ENCODE measurements at regions not wholly inside any gene's neighbourhood (a gene's known extent, or its start where the extent isn't known, plus 50 kb on each side); places are given as distances from the start of the nearest gene placed in this dataset.

DNA sequence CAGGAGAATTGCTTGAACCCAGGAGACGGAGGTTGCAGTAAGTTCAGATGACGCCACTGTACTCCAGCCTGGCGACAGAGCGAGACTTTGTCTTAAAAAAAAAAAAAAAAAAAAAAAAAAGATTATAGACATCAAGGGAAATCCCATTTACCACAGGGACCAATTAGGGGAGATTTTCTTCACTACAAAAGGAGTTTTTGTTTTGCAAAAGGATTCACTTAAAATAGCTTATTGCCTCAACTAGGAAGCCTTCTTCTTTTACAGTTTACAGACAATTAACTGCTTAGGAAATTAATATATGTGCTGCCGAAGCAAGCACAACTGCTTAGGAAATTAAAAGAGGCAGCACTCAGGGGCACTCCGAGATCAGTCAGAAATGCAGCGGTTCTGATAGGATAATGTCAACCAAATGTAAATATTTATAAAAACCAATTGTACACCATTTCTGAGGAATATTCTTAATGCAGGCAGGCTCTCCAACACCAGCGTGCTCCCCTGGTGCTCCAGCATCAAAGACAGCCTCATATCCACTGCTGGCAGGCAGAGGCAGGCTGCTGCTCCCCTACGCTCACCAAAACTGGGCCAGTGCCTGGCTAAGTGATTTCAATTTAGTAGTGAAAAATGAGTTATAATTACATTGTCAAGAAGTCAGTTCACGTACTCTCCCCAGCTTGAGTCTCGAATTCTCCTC lies 107.9 kb upstream of the RAB4A start:
- TF ChIP-seq, protein P1, sequence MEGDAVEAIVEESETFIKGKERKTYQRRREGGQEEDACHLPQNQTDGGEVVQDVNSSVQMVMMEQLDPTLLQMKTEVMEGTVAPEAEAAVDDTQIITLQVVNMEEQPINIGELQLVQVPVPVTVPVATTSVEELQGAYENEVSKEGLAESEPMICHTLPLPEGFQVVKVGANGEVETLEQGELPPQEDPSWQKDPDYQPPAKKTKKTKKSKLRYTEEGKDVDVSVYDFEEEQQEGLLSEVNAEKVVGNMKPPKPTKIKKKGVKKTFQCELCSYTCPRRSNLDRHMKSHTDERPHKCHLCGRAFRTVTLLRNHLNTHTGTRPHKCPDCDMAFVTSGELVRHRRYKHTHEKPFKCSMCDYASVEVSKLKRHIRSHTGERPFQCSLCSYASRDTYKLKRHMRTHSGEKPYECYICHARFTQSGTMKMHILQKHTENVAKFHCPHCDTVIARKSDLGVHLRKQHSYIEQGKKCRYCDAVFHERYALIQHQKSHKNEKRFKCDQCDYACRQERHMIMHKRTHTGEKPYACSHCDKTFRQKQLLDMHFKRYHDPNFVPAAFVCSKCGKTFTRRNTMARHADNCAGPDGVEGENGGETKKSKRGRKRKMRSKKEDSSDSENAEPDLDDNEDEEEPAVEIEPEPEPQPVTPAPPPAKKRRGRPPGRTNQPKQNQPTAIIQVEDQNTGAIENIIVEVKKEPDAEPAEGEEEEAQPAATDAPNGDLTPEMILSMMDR (IDR thresholded peaks at IDR 0.05) = no peak
- TF ChIP-seq POLR2A (IDR thresholded peaks at IDR 0.05) = no peak

All from right lobe of liver (tissue), 4 donors.